HCT116 (cell line): ENCODE measurements at regions not wholly inside any gene's neighbourhood (a gene's known extent, or its start where the extent isn't known, plus 50 kb on each side); places are given as distances from the start of the nearest gene placed in this dataset.

Experiments used
- ATAC-seq: fragments of 200-7000 bp; cut with Tn5 transposase; 2 replicates; pipeline ENCODE4 v1.9.1; 2020; ENCODE audit warnings: mild to moderate bottlenecking, moderate library complexity
- BruUV-seq: library from RNA; stranded (reverse); fragments of 400-500 nt; replicated peaks from 2 replicates; lab custom pipeline; 2021; lab: Mats Ljungman, UMichigan
- CTCF ChIA-PET: fragments of 300-600 bp; sonication (Branson Sonifier 250); formaldehyde crosslinking; loops from one replicate; lab custom pipeline; 2021; ENCODE audit warnings: antibody characterized with exemption; lab: Charles Lee
- POLR2A ChIA-PET: fragments of 300-600, 350-600 bp; sonication (Branson Sonifier 250); formaldehyde crosslinking; loops from one replicate; lab custom pipeline; 2021; ENCODE audit warnings: antibody characterized with exemption; lab: Charles Lee
- RAD21 ChIA-PET, 2 experiments: fragments of 300-600 bp; sonication (Branson Sonifier 250); formaldehyde crosslinking; loops; one replicate each; lab custom pipeline; 2023; ENCODE audit warnings: low total read pairs in 2 of 2; ENCODE audit not compliant: uncharacterized antibody in 2 of 2, unreplicated experiment in 2 of 2, low non-redundant PET in 1 of 2; lab: Charles Lee
- DNase-seq: peaks from one replicate; pipeline ENCODE4 v3.0.0-alpha.2; 2010; ENCODE audit warnings: low read depth, low spot score
- H2AFZ ChIP-seq: fragments of 200-600 bp; shearing (Covaris generic), sonication (generic); 2 replicates; pipeline ENCODE4 v1.6.1; 2017; ENCODE audit warnings: low read depth, mixed run types, mixed read lengths, antibody characterized with exemption, low read length; ENCODE audit not compliant: poor library complexity, severe bottlenecking
- H3K27ac ChIP-seq: 2 replicates; pipeline ENCODE4 v1.5.1; 2012; ENCODE audit warnings: low read depth, low read length
- H3K27me3 ChIP-seq: fragments of 200-600 bp; sonication (generic); 2 replicates; pipeline ENCODE4 v1.6.1; 2016; ENCODE audit warnings: mixed run types, low read length, mixed read lengths; ENCODE audit not compliant: insufficient read depth
- H3K36me3 ChIP-seq, 2 experiments: fragments of 200-500 bp in 1 of 2; fragments of 200-600 bp in 1 of 2; sonication (Bioruptor generic) in 1 of 2; sonication (generic) in 1 of 2; 2 replicates each; pipeline versions ENCODE4 v1.5.1 to v1.6.1; 2014 to 2016; ENCODE audit warnings: low read length in 2 of 2, inconsistent platforms in 1 of 2, mixed read lengths in 1 of 2, mixed run types in 1 of 2; ENCODE audit not compliant: insufficient read depth in 2 of 2, control insufficient read depth in 1 of 2
- H3K4me1 ChIP-seq, 2 experiments: fragments of 200-600 bp in 1 of 2; sonication (generic) in 1 of 2; 2 replicates each; pipeline versions ENCODE4 v1.5.1 to v1.6.1; 2012 to 2017; ENCODE audit warnings: low read length in 2 of 2, inconsistent platforms in 1 of 2, mild to moderate bottlenecking in 1 of 2, mixed read lengths in 1 of 2, mixed run types in 1 of 2, moderate library complexity in 1 of 2; ENCODE audit not compliant: insufficient read depth in 2 of 2, control insufficient read depth in 1 of 2
- H3K4me2 ChIP-seq: fragments of 200-600 bp; sonication (generic); 2 replicates; pipeline ENCODE4 v1.6.1; 2017; ENCODE audit warnings: mixed run types, low read length, mixed read lengths
- H3K4me3 ChIP-seq, 2 experiments: fragments of 200-600 bp in 1 of 2; sonication (generic) in 1 of 2; replicated peaks in 1 of 2; 2 replicates each; pipeline ENCODE4 v1.5.1; 2011 to 2016; ENCODE audit warnings: low read length in 2 of 2, control low read depth in 1 of 2, low read depth in 1 of 2, mild to moderate bottlenecking in 1 of 2, mixed read lengths in 1 of 2, mixed run types in 1 of 2
- H3K79me2 ChIP-seq: fragments of 200-600 bp; sonication (generic); 2 replicates; pipeline ENCODE4 v1.6.1; 2017; ENCODE audit warnings: mild to moderate bottlenecking, mixed run types, low read length, moderate library complexity, mixed read lengths; ENCODE audit not compliant: insufficient read depth
- H3K9ac ChIP-seq: fragments of 200-600 bp; sonication (generic); 2 replicates; pipeline ENCODE4 v1.6.1; 2016; ENCODE audit warnings: low read length, mixed read lengths
- H3K9me2 ChIP-seq: fragments of 200-600 bp; sonication (generic), shearing (Covaris generic); 2 replicates; pipeline ENCODE4 v1.6.1; 2017; ENCODE audit warnings: mixed run types, mild to moderate bottlenecking, moderate library complexity; ENCODE audit not compliant: insufficient read depth
- H3K9me3 ChIP-seq, 2 experiments: fragments of 200-500 bp in 1 of 2; fragments of 200-600 bp in 1 of 2; sonication (Bioruptor generic) in 1 of 2; sonication (generic) in 1 of 2; 2 replicates each; pipeline ENCODE4 v1.6.1; 2014 to 2017; ENCODE audit warnings: low read length in 2 of 2, mixed read lengths in 2 of 2, inconsistent platforms in 1 of 2, low read depth in 1 of 2, mild to moderate bottlenecking in 1 of 2, mixed run types in 1 of 2, moderate library complexity in 1 of 2; ENCODE audit not compliant: control insufficient read depth in 1 of 2, insufficient read depth in 1 of 2
- H4K20me1 ChIP-seq: fragments of 200-600 bp; sonication (generic), shearing (Covaris generic); 2 replicates; pipeline ENCODE4 v1.6.1; 2017; ENCODE audit warnings: mixed run types, mild to moderate bottlenecking, moderate library complexity; ENCODE audit not compliant: insufficient read depth
- CBX3 ChIP-seq: IDR thresholded peaks from 2 replicates; pipeline ENCODE4 v1.6.1; 2012; ENCODE audit warnings: low read depth
- CEBPB ChIP-seq: IDR thresholded peaks from 2 replicates; pipeline ENCODE4 v1.6.1; 2012; ENCODE audit warnings: low read depth
- CTCF ChIP-seq, 3 experiments: fragments of 200-600 bp in 1 of 3; sonication (generic) in 1 of 3; IDR thresholded peaks in 2 of 3; conservative IDR thresholded peaks in 1 of 3; 2 replicates each; pipeline ENCODE4 v1.5.1; 2012 to 2017; ENCODE audit warnings: low read depth in 2 of 3, low read length in 2 of 3, antibody characterized with exemption in 1 of 3, borderline replicate concordance in 1 of 3, control low read depth in 1 of 3, mild to moderate bottlenecking in 1 of 3, mixed read lengths in 1 of 3, mixed run types in 1 of 3, moderate library complexity in 1 of 3; ENCODE audit not compliant: insufficient read depth in 1 of 3
- ELF1 ChIP-seq: IDR thresholded peaks from 2 replicates; pipeline ENCODE4 v1.6.1; 2012; ENCODE audit warnings: low read depth, borderline replicate concordance
- EZH2phosphoT487 ChIP-seq: fragments of 200-600 bp; IDR thresholded peaks from 2 replicates; pipeline ENCODE4 v1.6.1; 2018; ENCODE audit warnings: antibody characterized with exemption, borderline replicate concordance
- JUND ChIP-seq: IDR thresholded peaks from 2 replicates; pipeline ENCODE4 v1.6.1; 2012
- MAX ChIP-seq: IDR thresholded peaks from 2 replicates; pipeline ENCODE4 v1.6.1; 2012
- POLR2A ChIP-seq: IDR thresholded peaks from 2 replicates; pipeline ENCODE4 v1.7.0; 2011; ENCODE audit warnings: borderline replicate concordance; ENCODE audit not compliant: insufficient read depth, insufficient read length; ENCODE audit errors: extremely low read depth
- SRF ChIP-seq: IDR thresholded peaks from 2 replicates; pipeline ENCODE4 v1.6.1; 2012; ENCODE audit warnings: low read depth
- YY1 ChIP-seq: IDR thresholded peaks from 2 replicates; pipeline ENCODE4 v1.6.1; 2011; ENCODE audit warnings: low read length, low read depth, moderate library complexity, mild to moderate bottlenecking; ENCODE audit not compliant: insufficient replicate concordance; ENCODE audit errors: extremely low read depth
- ZFX ChIP-seq: fragments of 450-650 bp; IDR thresholded peaks from 2 replicates; pipeline ENCODE4 v1.6.1; 2017
- ZNF274 ChIP-seq: fragments of 200-500 bp; sonication (Bioruptor generic); IDR thresholded peaks from 2 replicates; pipeline ENCODE4 v1.6.1; 2014; ENCODE audit warnings: mild to moderate bottlenecking, low read depth, low read length, inconsistent platforms
- intact Hi-C: fragments of 100-400 bp; cut with micrococcal nuclease; formaldehyde crosslinking; loops from 2 replicates; pipeline ENCODE4 v1.10.0; 2022

GRCh38 chr2:152227969-152228592, 52.5 kb upstream of the STAM2 start:
- no peaks in the 10 kb centered on the region for H3K79me2 ChIP-seq
- H3K36me3 ChIP-seq: no peaks in the 10 kb centered on the region
- no peak overlapping the region for H3K27ac ChIP-seq
- H2AFZ ChIP-seq: no peak overlapping the region
- no peak overlapping the region for H3K4me3 ChIP-seq
- intact Hi-C loops: no loop called here
- no peak for TF ChIP-seq YY1
- no peak for TF ChIP-seq ZFX
- no peak for TF ChIP-seq POLR2A
- no peak for TF ChIP-seq SRF
- TF ChIP-seq ELF1: no peak
- no peak for TF ChIP-seq ZNF274
- no peak for TF ChIP-seq CBX3
- TF ChIP-seq JUND: no peak
- TF ChIP-seq EZH2phosphoT487: no peak
- no peak for TF ChIP-seq CEBPB
- TF ChIP-seq MAX: no peak
- no peak for TF ChIP-seq CTCF (IDR thresholded peaks at IDR 0.05 in 2 of 3, conservative IDR thresholded peaks at IDR 0.05 in 1 of 3; ENCODE audit: borderline replicate concordance in 1 of 3, insufficient read depth in 1 of 3, low read depth in 2 of 3, low read length in 2 of 3)
- TF ChIP-seq, all 23 proteins: peak for 0
- POLR2A ChIA-PET: no interaction called here
- RAD21 ChIA-PET: no interaction called here
- H3K9ac ChIP-seq: no peak overlapping the region
- CTCF ChIA-PET: no interaction called here
- H4K20me1 ChIP-seq: no peaks in the 10 kb centered on the region
- H3K27me3 ChIP-seq: no peaks in the 10 kb centered on the region
- H3K9me2 ChIP-seq: no peaks in the 10 kb centered on the region
- H3K4me1 ChIP-seq: no peaks in the 10 kb centered on the region
- H3K9me3 ChIP-seq: no peaks in the 10 kb centered on the region
- DNase-seq (no peak), ATAC-seq (no peak)
- H3K4me2 ChIP-seq: no peak overlapping the region
- BruUV-seq: no TSS peak
